ENCODE measurements at regions not wholly inside any gene's neighbourhood (a gene's known extent, or its start where the extent isn't known, plus 50 kb on each side); places are given as distances from the start of the nearest gene placed in this dataset.

DNA sequence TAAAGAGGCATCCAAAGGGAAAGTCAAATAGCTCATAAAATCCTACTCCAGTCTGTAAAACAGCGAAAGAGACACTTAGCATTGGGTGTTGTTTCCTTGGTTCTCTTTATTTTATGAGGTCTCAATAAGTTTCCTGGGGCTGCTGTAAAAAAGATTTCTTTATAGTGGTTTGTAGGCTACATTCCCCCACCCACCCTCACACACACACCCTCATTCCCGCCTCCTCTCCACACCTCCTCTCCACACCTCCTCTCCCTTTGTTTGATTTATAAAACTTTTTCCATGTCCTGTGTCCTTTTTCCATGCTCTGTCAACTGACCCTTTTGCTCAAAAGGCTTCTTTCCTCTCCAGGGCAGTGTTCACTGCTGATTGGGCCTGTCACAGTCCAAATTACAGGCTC, 178.9 kb upstream of the SOX9 start:
- Histone ChIP-seq H3K27me3 (ENCODE audit: control insufficient read depth, insufficient read depth, low read length) (no peaks in the 10 kb centered on the region), H3K4me3 (ENCODE audit: low read depth, low read length) (no peak overlapping the region), H3K27ac (ENCODE audit: low read depth, low read length) (no peak overlapping the region), H3K4me1 (ENCODE audit: control insufficient read depth, insufficient read depth, low read length) (no peaks in the 10 kb centered on the region), H3K9me3 (ENCODE audit: control insufficient read depth, insufficient read depth, low read length) (no peaks in the 10 kb centered on the region), H3K36me3 (ENCODE audit: control insufficient read depth, insufficient read depth, low read length) (no peaks in the 10 kb centered on the region), H3K9ac (ENCODE audit: low read depth, low read length) (no peak overlapping the region)

DNA sequence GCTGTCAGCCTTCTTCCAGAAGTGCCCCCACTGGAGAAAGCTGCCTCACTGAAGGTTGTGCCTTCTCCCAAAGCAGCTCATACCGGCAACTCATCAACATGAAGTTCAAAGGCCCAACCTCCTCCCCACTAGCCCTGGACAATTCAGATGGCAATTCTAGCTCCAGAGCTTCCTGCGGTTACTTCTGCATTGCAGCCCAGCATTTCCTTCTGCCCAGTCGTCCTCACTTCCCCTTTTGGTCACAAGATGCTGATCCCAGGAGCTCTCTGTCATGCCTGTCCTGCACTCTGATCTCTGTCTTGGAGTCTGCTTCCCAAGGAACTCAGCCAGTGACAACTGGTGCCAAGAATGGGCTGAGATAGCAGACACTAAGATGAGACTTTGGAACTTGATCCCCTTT, 178.2 kb upstream of the SOX9 start:
- Histone ChIP-seq H3K27ac (ENCODE audit: low read depth, low read length) (no peak overlapping the region), H3K36me3 (ENCODE audit: control insufficient read depth, insufficient read depth, low read length) (no peaks in the 10 kb centered on the region), H3K4me1 (ENCODE audit: control insufficient read depth, insufficient read depth, low read length) (no peaks in the 10 kb centered on the region)

DNA sequence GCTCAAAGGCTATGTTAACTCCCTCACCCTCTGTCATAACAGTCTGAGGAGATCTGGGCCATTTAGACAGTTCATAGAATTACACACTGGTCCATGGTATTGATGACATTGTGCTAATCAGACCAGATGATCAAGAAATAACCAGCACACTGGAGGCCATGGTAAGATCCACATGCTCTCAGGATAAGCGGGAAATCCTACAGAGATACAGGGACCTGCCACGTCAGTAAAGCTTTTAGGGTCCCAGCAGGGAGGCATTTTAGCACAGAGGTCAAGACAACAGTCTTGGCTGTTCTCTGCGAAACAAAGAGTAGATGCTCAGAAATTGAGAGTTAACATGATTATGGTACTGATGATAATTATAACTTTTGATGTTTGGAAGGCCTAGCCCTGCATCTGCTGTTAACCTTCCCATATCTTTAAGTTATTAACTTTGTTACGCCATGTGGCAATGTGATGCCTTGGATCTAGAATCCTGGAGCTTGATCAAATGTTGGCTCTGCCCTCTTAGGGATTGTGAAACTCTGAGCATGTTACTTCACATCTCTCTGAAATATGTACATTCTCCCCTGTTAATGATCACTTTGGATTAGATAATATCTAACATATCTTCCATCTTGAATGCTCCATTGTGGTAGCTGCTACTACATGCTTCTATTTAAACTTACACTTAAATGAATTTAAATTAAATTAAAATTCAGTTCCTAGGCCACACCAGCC, 172.0 kb upstream of the SOX9 start:
- Histone ChIP-seq H3K9me3 (ENCODE audit: control insufficient read depth, insufficient read depth, low read length) (no peaks in the 10 kb centered on the region), H3K4me1 (ENCODE audit: control insufficient read depth, insufficient read depth, low read length) (no peaks in the 10 kb centered on the region), H3K27me3 (ENCODE audit: control insufficient read depth, insufficient read depth, low read length) (no peaks in the 10 kb centered on the region), H3K27ac (ENCODE audit: low read depth, low read length) (no peak overlapping the region), H3K4me3 (ENCODE audit: low read depth, low read length) (no peak overlapping the region), H3K9ac (ENCODE audit: low read depth, low read length) (no peak overlapping the region), H3K36me3 (ENCODE audit: control insufficient read depth, insufficient read depth, low read length) (no peaks in the 10 kb centered on the region)

More for the DNA sequence above, 178.2 kb upstream of the SOX9 start:
- Histone ChIP-seq H3K27me3 (ENCODE audit: control insufficient read depth, insufficient read depth, low read length) (no peaks in the 10 kb centered on the region), H3K9me3 (ENCODE audit: control insufficient read depth, insufficient read depth, low read length) (no peaks in the 10 kb centered on the region), H3K9ac (ENCODE audit: low read depth, low read length) (no peak overlapping the region), H3K4me3 (ENCODE audit: low read depth, low read length) (no peak overlapping the region)

DNA sequence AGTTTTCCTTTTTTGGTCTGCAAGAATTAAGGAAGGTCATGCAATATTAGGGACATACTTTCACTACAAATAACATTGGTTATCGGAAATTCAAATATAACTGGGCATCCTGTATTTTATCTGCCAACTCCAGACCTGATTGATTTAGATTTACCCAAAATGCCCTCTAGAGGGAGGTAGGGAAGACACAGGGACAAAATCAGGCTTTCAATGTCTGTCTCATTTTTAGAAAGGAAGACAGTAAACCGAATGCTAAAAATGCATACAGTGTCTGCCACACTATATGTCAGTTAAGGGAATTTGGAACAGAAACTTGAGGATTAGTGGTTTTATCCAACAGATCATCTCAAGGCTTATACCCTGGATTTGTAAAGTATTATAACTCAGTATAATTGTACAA, 161.7 kb upstream of the SOX9 start:
- Histone ChIP-seq H3K4me3 (ENCODE audit: low read depth, low read length) (no peak overlapping the region), H3K36me3 (ENCODE audit: control insufficient read depth, insufficient read depth, low read length) (no peaks in the 10 kb centered on the region), H3K9me3 (ENCODE audit: control insufficient read depth, insufficient read depth, low read length) (no peaks in the 10 kb centered on the region), H3K27me3 (ENCODE audit: control insufficient read depth, insufficient read depth, low read length) (no peaks in the 10 kb centered on the region), H3K27ac (ENCODE audit: low read depth, low read length) (no peak overlapping the region), H3K9ac (ENCODE audit: low read depth, low read length) (no peak overlapping the region), H3K4me1 (ENCODE audit: control insufficient read depth, insufficient read depth, low read length) (no peaks in the 10 kb centered on the region)

DNA sequence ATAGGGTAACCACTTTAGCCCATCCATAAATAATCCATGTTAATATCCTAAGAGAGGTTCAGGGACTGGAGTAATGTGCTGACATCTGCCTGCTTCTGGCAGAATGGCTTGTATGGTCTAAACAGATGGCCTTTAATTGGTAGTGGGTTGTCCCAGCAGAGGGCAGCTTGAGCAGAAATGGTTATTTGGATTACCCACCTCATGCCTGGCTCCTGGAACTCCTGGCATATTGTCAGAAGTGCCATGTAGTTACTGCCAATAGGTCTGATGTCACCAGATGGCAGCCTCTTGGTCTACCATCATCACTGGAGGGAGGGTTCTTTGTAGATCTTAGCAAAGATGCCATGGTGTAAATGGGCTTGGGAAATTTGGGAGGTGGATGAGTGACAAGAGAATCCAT, 157.5 kb upstream of the SOX9 start:
- Histone ChIP-seq H3K9ac (ENCODE audit: low read depth, low read length) (no peak overlapping the region), H3K27me3 (ENCODE audit: control insufficient read depth, insufficient read depth, low read length) (no peaks in the 10 kb centered on the region), H3K36me3 (ENCODE audit: control insufficient read depth, insufficient read depth, low read length) (no peaks in the 10 kb centered on the region), H3K4me3 (ENCODE audit: low read depth, low read length) (no peak overlapping the region), H3K4me1 (ENCODE audit: control insufficient read depth, insufficient read depth, low read length) (no peaks in the 10 kb centered on the region), H3K27ac (ENCODE audit: low read depth, low read length) (no peak overlapping the region), H3K9me3 (ENCODE audit: control insufficient read depth, insufficient read depth, low read length) (no peaks in the 10 kb centered on the region)

DNA sequence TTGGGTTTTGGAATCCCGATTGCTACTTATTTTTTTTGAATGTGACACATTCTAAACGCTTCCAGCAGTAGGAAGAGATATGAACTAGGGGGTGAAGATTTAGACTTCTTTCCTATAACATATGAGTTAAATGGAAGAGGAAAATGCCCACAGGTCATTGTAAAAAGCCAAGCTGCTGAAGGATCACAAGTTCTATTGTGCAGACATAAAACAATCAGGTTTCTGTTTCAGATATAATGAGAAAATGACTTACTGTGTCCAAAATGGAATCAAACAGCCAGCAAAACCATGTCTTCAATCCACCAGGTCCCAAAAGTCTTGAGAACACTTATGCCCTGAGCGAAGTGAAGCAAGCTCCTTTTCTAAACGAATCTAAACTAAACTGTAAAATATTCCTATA, 157.0 kb upstream of the SOX9 start:
- H3K27ac ChIP-seq (ENCODE audit: low read depth, low read length), result no peak overlapping the region
- no peaks in the 10 kb centered on the region for H3K27me3 ChIP-seq (ENCODE audit: control insufficient read depth, insufficient read depth, low read length)
- H3K9me3 ChIP-seq (ENCODE audit: control insufficient read depth, insufficient read depth, low read length), result no peaks in the 10 kb centered on the region
- no peak overlapping the region for H3K9ac ChIP-seq (ENCODE audit: low read depth, low read length)
- no peaks in the 10 kb centered on the region for H3K4me1 ChIP-seq (ENCODE audit: control insufficient read depth, insufficient read depth, low read length)
- no peak overlapping the region for H3K4me3 ChIP-seq (ENCODE audit: low read depth, low read length)
- no peaks in the 10 kb centered on the region for H3K36me3 ChIP-seq (ENCODE audit: control insufficient read depth, insufficient read depth, low read length)

DNA sequence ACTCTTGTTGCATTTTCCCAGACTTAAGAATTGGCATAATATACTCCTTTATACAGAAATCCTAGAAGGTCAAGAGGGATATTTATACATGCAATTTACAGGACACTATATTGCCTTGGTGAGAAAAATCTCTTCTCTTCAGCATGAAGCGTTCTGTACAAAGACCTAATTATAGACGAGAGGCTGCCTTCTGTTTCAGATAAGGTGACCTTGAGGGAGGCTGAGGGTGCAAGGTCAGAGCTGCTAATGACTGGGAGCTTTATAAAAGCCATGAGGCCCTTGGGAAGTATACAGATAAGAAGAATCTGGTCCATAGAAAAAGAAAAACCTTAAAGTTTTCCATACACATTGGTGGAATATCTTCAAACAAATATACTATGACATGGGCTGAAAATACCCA, 156.3 kb upstream of the SOX9 start:
- no peaks in the 10 kb centered on the region for H3K27me3 ChIP-seq (ENCODE audit: control insufficient read depth, insufficient read depth, low read length)
- H3K27ac ChIP-seq (ENCODE audit: low read depth, low read length), result no peak overlapping the region
- no peak overlapping the region for H3K9ac ChIP-seq (ENCODE audit: low read depth, low read length)
- H3K36me3 ChIP-seq (ENCODE audit: control insufficient read depth, insufficient read depth, low read length), result no peaks in the 10 kb centered on the region
- no peaks in the 10 kb centered on the region for H3K9me3 ChIP-seq (ENCODE audit: control insufficient read depth, insufficient read depth, low read length)
- H3K4me3 ChIP-seq (ENCODE audit: low read depth, low read length), result no peak overlapping the region
- H3K4me1 ChIP-seq (ENCODE audit: control insufficient read depth, insufficient read depth, low read length), result no peaks in the 10 kb centered on the region

DNA sequence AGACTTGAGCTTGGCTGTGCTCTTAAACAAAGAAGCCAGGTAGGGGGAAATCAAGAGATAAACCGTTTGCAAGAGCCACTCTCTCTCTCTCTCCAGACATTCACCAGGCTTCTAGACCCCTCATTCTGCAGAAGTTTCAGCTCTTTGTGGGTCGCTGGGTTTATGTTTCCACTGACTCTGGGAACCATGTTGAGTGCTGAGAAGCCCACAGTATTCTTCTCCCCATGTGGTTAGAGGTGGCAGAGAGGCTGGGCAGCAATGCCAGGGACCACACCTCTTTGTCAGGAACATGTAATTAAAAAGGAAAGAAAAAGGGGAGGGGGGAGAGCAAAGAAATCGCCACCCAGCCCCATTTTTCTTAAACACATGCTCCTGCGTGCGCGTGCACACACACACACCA, 154.8 kb upstream of the SOX9 start:
- Histone ChIP-seq H3K9me3 (ENCODE audit: control insufficient read depth, insufficient read depth, low read length) (no peaks in the 10 kb centered on the region), H3K9ac (ENCODE audit: low read depth, low read length) (no peak overlapping the region), H3K4me3 (ENCODE audit: low read depth, low read length) (no peak overlapping the region), H3K4me1 (ENCODE audit: control insufficient read depth, insufficient read depth, low read length) (no peaks in the 10 kb centered on the region), H3K27me3 (ENCODE audit: control insufficient read depth, insufficient read depth, low read length) (no peaks in the 10 kb centered on the region), H3K36me3 (ENCODE audit: control insufficient read depth, insufficient read depth, low read length) (no peaks in the 10 kb centered on the region), H3K27ac (ENCODE audit: low read depth, low read length) (no peak overlapping the region)

DNA sequence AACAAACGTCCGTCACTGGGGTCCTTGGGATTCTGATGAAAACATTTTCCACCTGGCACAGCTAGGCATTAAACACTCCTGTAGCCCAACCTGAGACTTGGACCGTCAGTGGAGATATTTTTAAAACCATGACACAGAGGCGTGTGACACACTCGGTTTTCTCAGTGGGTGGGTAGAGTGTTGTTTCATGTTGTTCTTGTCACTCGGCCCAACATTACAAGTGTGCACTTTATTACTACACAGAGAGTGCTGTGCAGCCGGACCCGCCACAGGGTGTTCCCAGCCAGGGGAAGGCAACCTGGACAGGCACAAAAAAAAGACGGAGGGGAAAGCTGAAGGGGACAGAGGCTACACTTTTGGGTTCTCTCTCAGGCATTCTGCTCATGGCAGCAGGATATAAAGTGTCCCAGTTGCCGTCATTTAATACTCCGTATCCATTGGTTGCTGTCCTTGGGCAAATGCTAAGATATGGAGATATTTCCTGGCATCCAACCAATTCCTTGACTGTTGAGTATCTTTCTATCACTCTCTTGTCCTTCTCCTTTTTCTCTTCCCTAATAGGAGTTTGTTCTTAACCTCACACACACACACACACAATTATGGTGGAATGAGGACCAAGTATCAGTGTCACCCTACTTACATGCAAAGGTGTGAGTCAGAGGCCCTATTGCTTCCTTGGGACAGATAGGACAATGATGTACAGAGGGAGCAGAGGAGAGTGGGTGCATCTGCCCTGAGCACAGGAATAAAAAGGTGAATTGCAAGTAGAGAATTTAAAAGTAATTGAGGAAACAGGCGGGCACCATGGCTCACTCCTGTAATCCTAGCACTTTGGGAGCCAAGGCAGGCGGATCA, 154.1 kb upstream of the SOX9 start:
- H3K4me3 ChIP-seq (ENCODE audit: low read depth, low read length), result no peak overlapping the region
- H3K9me3 ChIP-seq (ENCODE audit: control insufficient read depth, insufficient read depth, low read length), result no peaks in the 10 kb centered on the region
- no peaks in the 10 kb centered on the region for H3K27me3 ChIP-seq (ENCODE audit: control insufficient read depth, insufficient read depth, low read length)
- H3K9ac ChIP-seq (ENCODE audit: low read depth, low read length), result no peak overlapping the region
- H3K36me3 ChIP-seq (ENCODE audit: control insufficient read depth, insufficient read depth, low read length), result no peaks in the 10 kb centered on the region
- H3K4me1 ChIP-seq (ENCODE audit: control insufficient read depth, insufficient read depth, low read length), result no peaks in the 10 kb centered on the region
- no peak overlapping the region for H3K27ac ChIP-seq (ENCODE audit: low read depth, low read length)

DNA sequence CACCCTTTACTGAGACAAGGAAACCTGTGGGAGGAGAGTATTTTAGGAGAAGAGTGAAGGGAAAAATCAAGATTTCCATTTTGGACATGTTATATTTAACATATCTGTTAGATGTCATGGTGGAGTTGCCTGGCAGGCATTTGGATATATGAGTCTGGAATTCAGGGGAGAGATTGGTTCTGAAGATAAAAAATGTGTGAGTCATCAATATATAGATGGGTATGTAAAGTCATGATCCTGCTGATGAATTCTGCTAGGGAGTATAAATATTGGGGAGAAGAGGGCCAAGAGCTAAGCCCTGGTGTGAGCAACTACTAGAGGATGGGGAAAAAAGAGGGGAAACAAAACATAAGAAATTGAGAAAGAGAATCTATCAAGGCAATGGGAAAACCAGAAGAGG, 151.3 kb upstream of the SOX9 start:
- Histone ChIP-seq H3K4me3 (ENCODE audit: low read depth, low read length) (no peak overlapping the region), H3K36me3 (ENCODE audit: control insufficient read depth, insufficient read depth, low read length) (no peaks in the 10 kb centered on the region), H3K9me3 (ENCODE audit: control insufficient read depth, insufficient read depth, low read length) (no peaks in the 10 kb centered on the region), H3K9ac (ENCODE audit: low read depth, low read length) (no peak overlapping the region), H3K4me1 (ENCODE audit: control insufficient read depth, insufficient read depth, low read length) (no peaks in the 10 kb centered on the region), H3K27me3 (ENCODE audit: control insufficient read depth, insufficient read depth, low read length) (no peaks in the 10 kb centered on the region), H3K27ac (ENCODE audit: low read depth, low read length) (no peak overlapping the region)

DNA sequence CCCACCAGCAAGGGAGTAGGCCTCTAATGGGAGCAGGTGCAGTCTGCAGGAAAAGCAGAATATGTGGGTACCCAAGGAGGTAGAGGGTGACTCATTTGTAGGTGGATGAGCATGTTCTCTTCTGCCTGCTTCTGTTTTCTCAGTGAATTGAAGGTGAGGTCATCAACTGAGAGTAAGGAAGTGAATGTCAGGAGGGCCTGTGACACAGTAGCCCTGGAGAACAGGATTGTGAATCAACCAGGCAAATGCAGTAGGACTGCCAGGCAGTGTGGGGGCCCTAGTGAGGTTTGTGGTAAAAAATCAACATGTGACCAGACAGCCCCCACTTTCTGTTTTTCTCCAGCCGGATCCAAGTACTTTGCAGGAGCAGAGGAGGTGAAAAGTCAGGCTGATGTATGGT, 150.5 kb upstream of the SOX9 start:
- Histone ChIP-seq H3K9ac (ENCODE audit: low read depth, low read length) (no peak overlapping the region), H3K27ac (ENCODE audit: low read depth, low read length) (no peak overlapping the region), H3K36me3 (ENCODE audit: control insufficient read depth, insufficient read depth, low read length) (no peaks in the 10 kb centered on the region), H3K4me3 (ENCODE audit: low read depth, low read length) (no peak overlapping the region), H3K9me3 (ENCODE audit: control insufficient read depth, insufficient read depth, low read length) (no peaks in the 10 kb centered on the region), H3K4me1 (ENCODE audit: control insufficient read depth, insufficient read depth, low read length) (no peaks in the 10 kb centered on the region), H3K27me3 (ENCODE audit: control insufficient read depth, insufficient read depth, low read length) (no peaks in the 10 kb centered on the region)

All from HUES48 (cell line).